HepG2 (cell line): ENCODE measurements at regions not wholly inside any gene's neighbourhood (a gene's known extent, or its start where the extent isn't known, plus 50 kb on each side); places are given as distances from the start of the nearest gene placed in this dataset.

Experiments used
- ARID4A ChIP-seq: sonication (generic); formaldehyde crosslinking; IDR thresholded peaks from 2 replicates; pipeline ENCODE4 v1.5.0; 2020; ENCODE audit warnings: mild to moderate bottlenecking, missing genetic modification reagents, borderline replicate concordance
- ARNTL ChIP-seq: sonication (generic); formaldehyde crosslinking; IDR thresholded peaks from 2 replicates; pipeline ENCODE4 v1.4.0; 2020; ENCODE audit warnings: mild to moderate bottlenecking, missing genetic modification reagents
- ATF3 ChIP-seq: sonication (generic); formaldehyde crosslinking; IDR thresholded peaks from 2 replicates; pipeline ENCODE4 v1.4.0; 2020; ENCODE audit warnings: missing genetic modification reagents
- BCL6 ChIP-seq: IDR thresholded peaks from 2 replicates; pipeline ENCODE4 v1.6.1; 2016; ENCODE audit warnings: missing genetic modification reagents, missing compliant biosample characterization
- GATA4 ChIP-seq: sonication (generic); IDR thresholded peaks from 2 replicates; pipeline ENCODE4 v1.6.1; 2016; ENCODE audit warnings: antibody characterized with exemption, low read depth, borderline replicate concordance
- HNRNPK ChIP-seq: fragments of 200-400 bp; formaldehyde crosslinking; IDR thresholded peaks from 2 replicates; pipeline ENCODE4 v1.6.1; 2018; ENCODE audit warnings: low read length, low read depth, moderate library complexity, mild to moderate bottlenecking; ENCODE audit not compliant: poor library complexity, severe bottlenecking
- KAT8 ChIP-seq: IDR thresholded peaks from 2 replicates; pipeline ENCODE4 v1.6.1; 2016; ENCODE audit warnings: missing genetic modification reagents, missing compliant biosample characterization
- KDM6A ChIP-seq: IDR thresholded peaks from 2 replicates; pipeline ENCODE4 v1.6.1; 2016; ENCODE audit warnings: low read depth
- NFYC ChIP-seq: IDR thresholded peaks from 2 replicates; pipeline ENCODE4 v1.6.1; 2016; ENCODE audit warnings: missing genetic modification reagents, missing compliant biosample characterization
- NR2F6 ChIP-seq, 2 experiments: IDR thresholded peaks; 2 replicates each; pipeline ENCODE4 v1.6.1; 2016; ENCODE audit warnings: antibody characterized with exemption in 1 of 2, mild to moderate bottlenecking in 1 of 2
- PHF21A ChIP-seq: sonication (generic); formaldehyde crosslinking; IDR thresholded peaks from 2 replicates; pipeline ENCODE4 v1.5.0; 2020; ENCODE audit warnings: mild to moderate bottlenecking, missing genetic modification reagents
- RCOR2 ChIP-seq: IDR thresholded peaks from 2 replicates; pipeline ENCODE4 v1.6.1; 2016; ENCODE audit warnings: missing biosample characterization, missing genetic modification reagents
- RXRB ChIP-seq: IDR thresholded peaks from 2 replicates; pipeline ENCODE4 v1.6.1; 2016; ENCODE audit warnings: borderline replicate concordance, missing genetic modification reagents, missing compliant biosample characterization
- SIX4 ChIP-seq: sonication (generic); formaldehyde crosslinking; IDR thresholded peaks from 2 replicates; pipeline ENCODE4 v1.4.0; 2020; ENCODE audit warnings: missing genetic modification reagents
- SKIL ChIP-seq: sonication (generic); formaldehyde crosslinking; IDR thresholded peaks from 2 replicates; pipeline ENCODE4 v1.8.0; 2022; ENCODE audit warnings: missing genetic modification reagents, mild to moderate bottlenecking, moderate library complexity, borderline replicate concordance
- ZBTB7B ChIP-seq: sonication (generic); formaldehyde crosslinking; IDR thresholded peaks from 2 replicates; pipeline ENCODE4 v1.4.0; 2020; ENCODE audit warnings: missing genetic modification reagents
- ZNF232 ChIP-seq: sonication (generic); formaldehyde crosslinking; IDR thresholded peaks from 2 replicates; pipeline ENCODE4 v1.4.0; 2020; ENCODE audit warnings: missing genetic modification reagents, borderline replicate concordance
- ZNF256 ChIP-seq: sonication (generic); formaldehyde crosslinking; conservative IDR thresholded peaks from 2 replicates; pipeline ENCODE4 v1.4.0; 2020; ENCODE audit warnings: missing genetic modification reagents
- ZNF619 ChIP-seq: sonication (generic); formaldehyde crosslinking; IDR thresholded peaks from 2 replicates; pipeline ENCODE4 v1.4.0; 2020; ENCODE audit warnings: mild to moderate bottlenecking, missing genetic modification reagents
- ZNF629 ChIP-seq: sonication (generic); formaldehyde crosslinking; conservative IDR thresholded peaks from 2 replicates; pipeline ENCODE4 v1.5.0; 2020; ENCODE audit warnings: missing genetic modification reagents
- ZNF766 ChIP-seq: sonication (generic); formaldehyde crosslinking; IDR thresholded peaks from 2 replicates; pipeline ENCODE4 v1.5.0; 2020; ENCODE audit warnings: missing genetic modification reagents, borderline replicate concordance

GRCh38 chr18:31243740-31244512 lies 74.0 kb upstream of the DSG1 start (continued):
- TF ChIP-seq ZNF629 (CRISPR knock-in tag) (0 out of 2 replicates have a peak, but pooled peaks have one; percentile 12), GATA4 (peak; percentile 53), KAT8 (peak; percentile 63), ARNTL (CRISPR knock-in tag) (0 out of 2 replicates have a peak, but pooled peaks have one; percentile 46), NFYC (CRISPR knock-in tag) (peak; percentile 45), SIX4 (CRISPR knock-in tag) (peak; percentile 63), SKIL (CRISPR knock-in tag) (peak; percentile 96), RXRB (CRISPR knock-in tag) (peak; percentile 93), ZNF232 (peak; percentile 69; the same call in 1 of the 2 replicates), KDM6A (CRISPR knock-in tag) (peak; percentile 56; the same call in 1 of the 2 replicates), ZNF619 (CRISPR knock-in tag) (no peak), ARID4A (CRISPR knock-in tag) (peak; percentile 37; the same call in 1 of the 2 replicates), NR2F6 (IDR thresholded peaks at IDR 0.05) (peak; percentile 70), NR2F6 (CRISPR knock-in tag; IDR thresholded peaks at IDR 0.05) (peak; percentile 91), BCL6 (CRISPR knock-in tag) (peak; percentile 91), ZBTB7B (CRISPR knock-in tag) (peak; percentile 60; the same call in 1 of the 2 replicates), PHF21A (CRISPR knock-in tag) (peak; percentile 55; the same call in 1 of the 2 replicates), ATF3 (CRISPR knock-in tag) (no peak), HNRNPK (no peak), ZNF766 (CRISPR knock-in tag) (0 out of 2 replicates have a peak, but pooled peaks have one; percentile 48), ZNF256 (no peak), RCOR2 (CRISPR knock-in tag) (0 out of 2 replicates have a peak, but pooled peaks have one; percentile 34)
